Thyroid gland (tissue), 4 donors: ENCODE measurements at regions not wholly inside any gene's neighbourhood (a gene's known extent, or its start where the extent isn't known, plus 50 kb on each side); places are given as distances from the start of the nearest gene placed in this dataset.

Experiments
- POLR2A ChIP-seq, 2 donors: fragments of 450-650 bp; IDR thresholded peaks; one replicate each; pipeline ENCODE4 v1.6.1; 2017; ENCODE audit warnings: antibody characterized with exemption in 2 of 2, mild to moderate bottlenecking in 2 of 2, moderate library complexity in 1 of 2
- TF ChIP-seq, protein P1 (sequence below), 6 experiments: fragments of 200-600 bp in 3 of 6; fragments of 450-650 bp in 3 of 6; sonication (generic) in 3 of 6; IDR thresholded peaks; one replicate each; pipeline ENCODE4 v1.5.1; 2016 to 2019; ENCODE audit warnings: antibody characterized with exemption in 6 of 6, mild to moderate bottlenecking in 2 of 6, inconsistent platforms in 1 of 6, moderate library complexity in 1 of 6

DNA sequence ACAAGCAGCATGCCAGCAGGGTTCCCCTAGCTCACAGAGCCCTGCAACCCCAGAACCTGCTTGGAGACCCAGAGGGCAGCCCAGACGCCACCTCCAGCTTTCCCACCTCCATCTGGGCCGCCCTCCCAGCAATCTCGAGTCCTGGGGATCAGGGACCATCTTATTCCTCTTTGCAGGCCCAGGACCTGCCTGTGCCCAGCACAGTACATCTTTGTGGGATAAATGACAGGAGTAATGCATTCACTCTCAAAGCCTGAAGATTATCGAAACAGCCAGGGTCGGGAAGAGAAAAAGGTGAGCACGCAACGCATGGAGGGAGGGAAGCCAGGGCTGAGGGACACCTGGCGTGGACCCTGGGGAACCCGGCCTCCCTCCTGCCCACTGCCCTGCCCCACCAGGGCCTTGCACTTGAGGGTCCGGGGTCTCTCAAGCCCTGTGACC lies 144.1 kb downstream of the NDUFA10 start:
- TF ChIP-seq, protein P1, sequence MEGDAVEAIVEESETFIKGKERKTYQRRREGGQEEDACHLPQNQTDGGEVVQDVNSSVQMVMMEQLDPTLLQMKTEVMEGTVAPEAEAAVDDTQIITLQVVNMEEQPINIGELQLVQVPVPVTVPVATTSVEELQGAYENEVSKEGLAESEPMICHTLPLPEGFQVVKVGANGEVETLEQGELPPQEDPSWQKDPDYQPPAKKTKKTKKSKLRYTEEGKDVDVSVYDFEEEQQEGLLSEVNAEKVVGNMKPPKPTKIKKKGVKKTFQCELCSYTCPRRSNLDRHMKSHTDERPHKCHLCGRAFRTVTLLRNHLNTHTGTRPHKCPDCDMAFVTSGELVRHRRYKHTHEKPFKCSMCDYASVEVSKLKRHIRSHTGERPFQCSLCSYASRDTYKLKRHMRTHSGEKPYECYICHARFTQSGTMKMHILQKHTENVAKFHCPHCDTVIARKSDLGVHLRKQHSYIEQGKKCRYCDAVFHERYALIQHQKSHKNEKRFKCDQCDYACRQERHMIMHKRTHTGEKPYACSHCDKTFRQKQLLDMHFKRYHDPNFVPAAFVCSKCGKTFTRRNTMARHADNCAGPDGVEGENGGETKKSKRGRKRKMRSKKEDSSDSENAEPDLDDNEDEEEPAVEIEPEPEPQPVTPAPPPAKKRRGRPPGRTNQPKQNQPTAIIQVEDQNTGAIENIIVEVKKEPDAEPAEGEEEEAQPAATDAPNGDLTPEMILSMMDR (IDR thresholded peaks at IDR 0.05) = no peak
- TF ChIP-seq POLR2A (IDR thresholded peaks at IDR 0.05) = no peak
